ENCODE measurements at regions not wholly inside any gene's neighbourhood (a gene's known extent, or its start where the extent isn't known, plus 50 kb on each side); places are given as distances from the start of the nearest gene placed in this dataset.
A peak's percentile ranks its signal among the peaks of the same experiment; 100 is the strongest.
"Not testable (repeated sequence)": the region's sequence is repeated elsewhere in the genome, so short reads cannot be mapped to it uniquely, and the experiment has no call there.

DNA sequence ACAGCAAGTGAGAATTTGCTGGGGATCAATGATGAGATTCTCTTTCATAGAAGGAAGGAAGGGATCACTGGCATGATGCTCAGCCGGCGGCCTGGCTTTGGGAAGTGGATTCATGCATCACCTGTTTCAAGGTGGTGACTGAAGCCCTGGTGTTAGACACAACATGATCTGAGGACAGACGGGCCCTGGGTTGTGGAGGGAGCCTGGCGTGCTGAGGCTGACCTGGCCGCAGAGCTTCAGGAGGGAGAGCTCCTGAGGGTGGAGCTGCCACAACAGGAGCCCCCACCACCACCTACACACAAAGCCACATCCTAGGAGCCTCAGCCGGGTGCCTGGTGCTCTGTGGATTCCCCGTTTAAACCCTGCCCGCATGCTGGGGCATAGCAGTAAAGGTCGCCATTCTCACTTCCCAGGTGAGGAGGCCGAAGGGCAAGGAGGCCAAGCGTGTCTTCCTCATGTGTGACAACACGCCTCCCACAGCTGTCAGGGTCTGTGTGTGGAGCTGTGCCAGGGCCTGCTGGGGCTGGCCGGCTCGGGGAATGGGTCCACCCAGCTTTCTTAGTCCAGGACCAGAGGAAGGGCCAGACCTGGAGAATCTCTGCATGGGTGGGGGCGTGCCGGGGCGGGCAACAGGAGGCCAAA, 107.0 kb downstream of the ERMARD start:
- in situ Hi-C loops (cut with MboI; ENCODE audit: low sequenced_read_pairs, unreplicated experiment) = no loop called here
- DNase-seq (ENCODE audit: low spot score) = no peak
- TF ChIP-seq, protein P1, sequence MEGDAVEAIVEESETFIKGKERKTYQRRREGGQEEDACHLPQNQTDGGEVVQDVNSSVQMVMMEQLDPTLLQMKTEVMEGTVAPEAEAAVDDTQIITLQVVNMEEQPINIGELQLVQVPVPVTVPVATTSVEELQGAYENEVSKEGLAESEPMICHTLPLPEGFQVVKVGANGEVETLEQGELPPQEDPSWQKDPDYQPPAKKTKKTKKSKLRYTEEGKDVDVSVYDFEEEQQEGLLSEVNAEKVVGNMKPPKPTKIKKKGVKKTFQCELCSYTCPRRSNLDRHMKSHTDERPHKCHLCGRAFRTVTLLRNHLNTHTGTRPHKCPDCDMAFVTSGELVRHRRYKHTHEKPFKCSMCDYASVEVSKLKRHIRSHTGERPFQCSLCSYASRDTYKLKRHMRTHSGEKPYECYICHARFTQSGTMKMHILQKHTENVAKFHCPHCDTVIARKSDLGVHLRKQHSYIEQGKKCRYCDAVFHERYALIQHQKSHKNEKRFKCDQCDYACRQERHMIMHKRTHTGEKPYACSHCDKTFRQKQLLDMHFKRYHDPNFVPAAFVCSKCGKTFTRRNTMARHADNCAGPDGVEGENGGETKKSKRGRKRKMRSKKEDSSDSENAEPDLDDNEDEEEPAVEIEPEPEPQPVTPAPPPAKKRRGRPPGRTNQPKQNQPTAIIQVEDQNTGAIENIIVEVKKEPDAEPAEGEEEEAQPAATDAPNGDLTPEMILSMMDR (IDR thresholded peaks at IDR 0.05; ENCODE audit: borderline replicate concordance, control extremely low read depth, extremely low read depth, insufficient read depth, missing control alignments) = no peak

DNA sequence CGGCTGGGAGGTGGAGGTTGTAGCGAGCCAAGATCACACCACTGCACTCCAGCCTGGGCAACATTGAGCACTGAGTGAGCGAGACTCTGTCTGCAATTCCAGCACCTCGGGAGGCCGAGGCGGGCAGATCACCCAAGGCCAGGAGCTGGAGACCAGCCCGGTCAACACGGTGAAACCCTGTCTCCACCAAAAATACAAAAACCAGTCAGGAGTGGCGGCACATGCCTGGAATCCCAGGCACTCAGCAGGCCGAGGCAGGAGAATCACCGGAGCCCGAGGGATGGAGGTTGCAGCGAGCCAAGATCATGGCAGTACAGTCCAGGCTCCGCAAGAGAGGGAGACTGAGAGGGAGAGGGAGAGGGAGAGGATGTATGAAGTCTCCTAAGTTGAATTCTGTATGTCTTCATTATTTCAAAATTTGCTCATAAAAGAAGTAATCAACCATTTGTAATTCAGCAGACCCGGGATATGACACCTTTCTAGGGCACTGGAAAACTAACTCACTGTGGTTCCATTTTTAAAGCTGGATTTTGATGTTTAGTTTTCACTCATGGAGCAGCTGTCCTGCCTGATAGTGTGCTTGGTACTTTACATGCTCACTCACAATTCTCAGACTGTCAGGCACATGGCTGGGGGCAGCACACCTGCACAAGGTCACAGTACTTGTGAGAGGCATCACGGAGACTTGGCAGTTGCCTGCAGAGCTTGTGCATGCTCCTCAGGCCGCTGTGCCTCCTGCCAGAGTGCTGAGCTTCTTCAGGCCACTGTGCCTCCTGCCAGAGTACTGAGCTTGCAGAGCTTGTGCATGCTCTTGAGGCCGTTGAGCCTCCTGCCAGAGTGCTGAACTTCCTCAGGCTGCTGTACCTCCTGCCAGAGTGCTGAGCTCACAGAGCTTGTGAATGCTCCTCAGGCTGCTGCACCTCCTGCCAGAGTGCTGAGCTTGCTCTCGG, 106.2 kb downstream of the ERMARD start:
- in situ Hi-C loops (cut with MboI; ENCODE audit: low sequenced_read_pairs, unreplicated experiment) = no loop called here
- DNase-seq (ENCODE audit: low spot score) = no peak
- TF ChIP-seq, protein P1 (IDR thresholded peaks at IDR 0.05; ENCODE audit: borderline replicate concordance, control extremely low read depth, extremely low read depth, insufficient read depth, missing control alignments) = no peak

DNA sequence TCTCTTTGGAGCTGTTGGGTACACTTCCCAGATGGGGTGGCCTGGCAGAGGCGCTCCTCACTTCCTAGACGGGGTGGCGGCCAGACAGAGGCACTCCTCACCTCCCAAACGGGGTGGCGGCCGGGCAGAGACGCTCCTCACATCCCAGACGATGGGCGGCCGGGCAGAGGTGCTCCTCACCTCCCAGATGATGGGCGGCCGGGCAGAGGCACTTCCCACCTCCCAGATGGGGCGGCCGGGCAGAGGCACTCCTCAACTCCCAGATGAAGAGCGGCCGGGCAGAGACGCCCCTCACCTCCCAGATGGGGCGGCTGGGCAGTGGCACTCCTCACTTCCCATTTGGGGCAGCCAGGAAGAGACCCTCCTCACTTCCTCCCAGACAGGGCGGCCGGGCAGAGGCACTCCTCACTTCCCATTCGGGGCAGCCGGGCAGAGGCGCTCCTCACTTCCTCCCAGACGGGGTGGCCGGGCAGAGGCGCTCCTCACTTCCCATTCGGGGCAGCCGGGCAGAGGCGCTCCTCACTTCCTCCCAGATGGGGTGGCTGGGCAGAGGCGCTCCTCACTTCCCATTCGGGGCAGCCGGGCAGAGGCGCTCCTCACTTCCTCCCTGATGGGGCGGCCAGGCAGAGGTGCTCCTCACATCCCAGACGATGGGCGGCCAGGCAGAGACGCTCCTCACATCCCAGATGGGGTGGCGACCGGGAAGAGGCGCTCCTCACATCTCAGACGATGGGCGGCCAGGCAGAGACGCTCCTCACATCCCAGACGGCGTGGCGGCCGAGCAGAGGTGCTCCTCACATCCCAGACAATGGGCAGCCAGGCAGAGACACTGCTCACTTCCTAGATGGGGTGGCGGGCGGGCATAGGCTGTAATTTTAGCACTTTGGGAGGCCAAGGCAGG, 105.3 kb downstream of the ERMARD start:
- DNase-seq (ENCODE audit: low spot score); in situ Hi-C loops (cut with MboI; ENCODE audit: low sequenced_read_pairs, unreplicated experiment): not testable (repeated sequence)

DNA sequence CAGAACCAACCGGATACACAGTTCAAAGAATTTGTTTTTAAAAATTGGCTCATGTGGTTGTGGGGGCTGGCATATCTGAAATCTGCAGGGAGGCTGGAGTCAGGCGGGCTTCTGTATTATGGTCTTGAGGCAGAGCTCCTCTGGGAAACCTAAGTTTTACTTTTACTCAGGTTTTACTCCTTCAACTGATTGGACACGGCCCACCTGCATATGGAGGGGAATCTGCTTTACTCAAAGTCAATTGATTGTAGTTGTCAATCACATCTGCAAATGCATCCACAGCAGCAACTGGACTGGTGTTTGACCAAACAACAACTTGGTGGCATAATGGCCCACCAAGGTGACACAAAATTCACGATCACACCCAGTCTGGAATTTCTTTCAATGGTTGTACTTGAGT, 103.4 kb downstream of the ERMARD start:
- TF ChIP-seq, protein P1 (IDR thresholded peaks at IDR 0.05; ENCODE audit: borderline replicate concordance, control extremely low read depth, extremely low read depth, insufficient read depth, missing control alignments) = no peak
- in situ Hi-C loops (cut with MboI; ENCODE audit: low sequenced_read_pairs, unreplicated experiment) = no loop called here
- no peak for DNase-seq (ENCODE audit: low spot score)

DNA sequence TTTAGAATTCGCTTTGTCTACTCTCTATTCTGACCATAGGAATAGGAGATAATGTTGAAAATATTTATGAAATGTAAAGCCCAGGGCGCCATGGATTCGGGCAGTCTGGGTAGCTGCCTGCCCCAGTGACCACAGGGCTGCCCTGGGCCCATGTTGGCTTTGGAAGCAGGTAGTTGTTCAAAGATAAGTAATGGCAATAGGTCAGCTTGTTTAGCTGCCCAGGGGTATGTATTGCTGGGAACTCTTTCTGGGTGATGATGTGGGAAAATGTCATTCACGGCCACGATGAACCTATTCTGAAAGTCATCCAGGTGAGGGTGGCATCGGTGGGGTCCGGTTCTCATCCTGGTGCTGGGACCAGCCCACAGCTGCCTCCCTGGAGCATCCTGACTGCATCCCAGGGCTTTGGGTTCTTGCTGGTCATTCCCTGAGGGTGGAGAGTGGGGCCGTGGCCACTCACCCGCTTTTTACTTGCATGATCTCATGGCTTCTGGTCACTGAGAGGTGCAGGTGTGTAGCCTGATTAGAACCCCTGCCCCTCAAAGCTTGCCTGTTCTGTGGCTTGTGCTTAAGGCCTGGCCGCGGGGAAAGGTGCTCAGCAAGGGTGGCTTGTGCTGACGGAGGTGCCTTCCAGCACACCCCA, 102.8 kb downstream of the ERMARD start:
- no peak for DNase-seq (ENCODE audit: low spot score)
- TF ChIP-seq, protein P1 (IDR thresholded peaks at IDR 0.05; ENCODE audit: borderline replicate concordance, control extremely low read depth, extremely low read depth, insufficient read depth, missing control alignments) = no peak
- in situ Hi-C loops (cut with MboI; ENCODE audit: low sequenced_read_pairs, unreplicated experiment) = no loop called here

DNA sequence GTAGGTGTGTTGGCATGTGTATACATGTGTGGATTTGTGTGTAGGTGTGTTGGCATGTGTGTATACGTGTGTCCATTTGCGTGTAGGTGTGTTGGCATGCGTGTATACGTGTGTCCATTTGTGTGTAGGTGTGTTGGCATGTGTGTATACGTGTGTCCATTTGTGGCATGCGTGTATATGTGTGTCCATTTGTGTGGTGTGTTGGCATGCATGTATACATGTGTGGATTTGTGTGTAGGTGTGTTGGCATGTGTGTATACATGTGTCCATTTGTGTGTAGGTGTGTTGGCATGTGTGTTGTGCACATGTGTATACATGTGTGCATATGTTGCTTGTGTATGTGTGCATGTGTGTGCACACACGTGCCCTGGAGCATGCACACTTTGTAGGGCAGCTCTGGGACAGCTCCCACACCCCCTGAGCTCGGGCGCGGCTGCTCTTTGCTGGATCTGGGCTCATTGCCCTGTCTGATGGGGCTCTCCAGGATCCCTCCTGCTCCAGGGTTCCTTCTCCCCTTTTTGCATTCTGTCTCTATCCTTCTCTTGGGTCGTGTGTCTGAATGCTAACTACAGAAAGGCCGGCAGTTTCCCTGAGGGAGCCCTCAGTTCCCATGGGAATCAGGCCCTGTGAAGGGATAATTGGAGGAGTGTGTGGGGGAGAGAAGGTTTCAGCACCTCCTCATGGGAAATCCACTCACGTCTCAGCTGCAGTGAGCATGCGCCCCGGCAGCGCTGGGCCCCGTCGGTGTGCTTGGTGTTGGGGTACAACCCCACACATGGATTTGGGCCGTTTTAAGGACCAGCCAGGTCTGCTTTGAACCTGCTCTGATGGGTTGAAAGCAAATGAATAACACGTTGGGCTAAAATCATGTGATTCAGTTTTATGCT, 102.0 kb downstream of the ERMARD start:
- in situ Hi-C loops (cut with MboI; ENCODE audit: low sequenced_read_pairs, unreplicated experiment) = no loop called here
- DNase-seq (ENCODE audit: low spot score) = peak; percentile 20
- TF ChIP-seq, protein P1 (IDR thresholded peaks at IDR 0.05; ENCODE audit: borderline replicate concordance, control extremely low read depth, extremely low read depth, insufficient read depth, missing control alignments) = no peak
